Fibroblast of skin of left quadriceps (primary cell): ENCODE measurements at regions not wholly inside any gene's neighbourhood (a gene's known extent, or its start where the extent isn't known, plus 50 kb on each side); places are given as distances from the start of the nearest gene placed in this dataset.
"Not testable (repeated sequence)": the region's sequence is repeated elsewhere in the genome, so short reads cannot be mapped to it uniquely, and the experiment has no call there.

Experiments used
- DNase-seq, 2 experiments: peaks; one replicate each; pipeline ENCODE4 v3.0.0-alpha.2; 2013; ENCODE audit warnings: low read depth in 2 of 2

DNA sequence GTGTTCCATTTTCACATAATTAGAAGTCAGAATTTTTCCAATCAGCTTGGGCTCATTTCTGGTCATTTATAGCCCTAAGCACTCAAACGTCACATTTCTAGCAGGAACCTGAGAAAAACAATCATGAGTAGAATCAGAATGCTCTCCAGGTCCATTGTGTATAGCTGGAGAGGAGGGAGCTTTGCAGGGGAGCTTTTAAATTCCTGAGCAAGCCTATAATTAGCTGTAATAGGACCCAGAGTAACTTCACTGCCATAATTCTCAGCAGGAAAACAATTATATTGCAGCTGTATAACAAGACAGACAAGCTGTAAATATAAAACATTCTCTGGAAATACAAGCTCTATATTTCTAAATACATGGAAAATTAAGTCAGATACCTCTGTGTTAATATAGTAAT, 637.6 kb upstream of the SGCD start:
- DNase-seq, result no peak

DNA sequence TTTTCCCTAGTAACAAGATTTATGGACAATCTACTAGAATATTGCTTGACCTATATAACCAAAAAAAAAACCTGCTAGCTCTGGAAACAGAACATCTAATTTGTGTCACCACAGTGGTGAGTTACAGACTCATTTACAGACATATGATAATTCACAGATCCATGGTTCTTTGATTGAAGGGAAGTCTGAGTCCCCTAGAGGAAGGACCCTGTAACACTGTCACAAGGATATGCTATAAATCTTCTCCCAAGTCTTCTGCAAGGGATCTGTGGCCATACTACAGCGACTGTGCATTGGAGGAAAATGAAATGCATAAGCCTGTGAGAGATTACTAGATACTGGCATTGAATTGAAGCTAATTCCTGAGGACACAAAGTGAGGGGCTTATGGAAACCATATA, 630.6 kb upstream of the SGCD start:
- DNase-seq, result no peak

DNA sequence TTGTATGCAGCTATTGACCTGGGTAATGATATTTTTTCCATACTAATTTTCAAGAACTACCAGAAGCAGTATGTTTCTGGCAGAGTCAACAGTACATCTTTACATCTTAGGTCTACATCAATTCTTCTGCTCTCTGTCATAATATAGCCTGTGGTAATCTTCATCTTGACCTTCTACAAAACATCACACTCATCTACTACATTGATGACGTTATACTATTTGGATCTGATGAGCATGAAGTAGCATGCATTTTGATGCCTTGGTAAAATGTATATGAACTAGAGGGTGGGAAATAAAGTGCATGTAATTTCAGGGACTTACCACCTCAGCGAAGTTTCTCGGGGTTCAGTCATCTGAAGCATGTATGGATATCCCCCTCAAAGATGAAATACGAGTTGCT, 629.7 kb upstream of the SGCD start:
- no peak for DNase-seq

DNA sequence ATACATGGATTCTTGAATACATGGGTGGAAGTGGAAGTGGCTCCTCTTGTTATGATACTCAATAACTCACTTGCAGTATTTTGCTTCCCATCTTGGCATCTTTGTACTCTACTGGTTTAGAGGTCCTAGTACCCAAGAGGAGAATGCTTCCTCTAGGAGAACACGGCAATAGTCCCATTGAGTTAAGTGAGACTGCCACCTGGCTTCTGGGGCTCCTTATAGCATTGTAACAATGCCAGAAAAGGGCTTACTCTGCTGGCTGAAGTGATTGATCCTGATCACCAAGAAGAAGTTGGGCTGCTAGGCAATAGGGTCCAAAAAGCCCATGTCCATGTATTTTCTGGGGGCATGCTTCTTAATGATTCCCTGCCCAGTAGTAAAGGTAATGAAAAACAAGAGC, 627.6 kb upstream of the SGCD start:
- no peak for DNase-seq

DNA sequence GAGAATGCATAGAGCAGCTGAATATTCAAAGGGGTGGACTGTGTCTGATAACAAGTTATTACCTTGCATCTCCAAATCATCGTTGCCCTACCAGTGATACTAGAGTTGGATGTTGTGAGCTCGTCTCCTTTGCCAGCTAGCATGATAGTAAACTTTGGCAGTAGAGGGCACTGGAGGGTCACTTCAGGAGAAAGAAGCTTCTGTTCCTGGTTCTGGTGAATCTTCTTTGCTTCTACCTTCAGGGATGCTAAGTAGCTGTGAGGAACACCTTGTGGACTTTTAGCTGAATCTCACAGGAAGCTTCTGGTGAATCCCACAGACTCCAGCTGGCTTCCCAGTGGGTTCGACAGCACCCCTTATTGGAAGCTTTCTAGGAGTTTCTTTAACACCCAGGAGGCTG, 626.6 kb upstream of the SGCD start:
- DNase-seq, result no peak

DNA sequence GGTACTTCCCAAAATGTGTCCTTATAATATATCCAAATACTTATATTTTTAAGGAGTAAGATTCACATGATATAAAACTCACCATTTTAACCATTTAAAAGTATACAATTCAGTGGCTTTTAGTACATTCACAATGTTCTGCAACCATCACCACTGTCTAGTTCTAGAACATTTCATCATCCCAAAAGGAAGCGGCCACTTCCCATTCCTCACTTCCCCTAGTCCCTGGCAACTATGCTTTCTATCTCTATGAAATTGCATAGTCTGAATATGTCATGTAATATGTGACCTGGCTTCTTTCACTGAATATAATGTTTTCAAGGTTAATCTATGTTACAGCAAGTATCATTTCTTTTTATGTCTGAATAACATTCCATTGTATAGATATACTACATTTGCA, 615.1 kb upstream of the SGCD start:
- no peak for DNase-seq

DNA sequence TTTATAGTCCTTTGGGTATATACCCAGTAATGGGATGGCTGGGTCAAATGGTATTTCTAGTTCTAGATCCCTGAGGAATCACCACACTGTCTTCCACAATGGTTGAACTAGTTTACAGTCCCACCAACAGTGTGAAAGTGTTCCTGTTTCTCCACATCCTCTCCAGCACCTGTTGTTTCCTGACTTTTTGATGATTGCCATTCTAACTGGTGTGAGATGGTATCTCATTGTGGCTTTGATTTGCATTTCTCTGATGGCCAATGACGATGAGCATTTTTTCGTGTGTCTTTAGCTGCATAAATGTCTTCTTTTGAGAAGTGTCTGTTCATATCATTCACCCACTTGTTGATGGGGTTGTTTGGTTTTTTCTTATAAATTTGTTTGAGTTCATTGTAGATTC, 612.5 kb upstream of the SGCD start:
- not testable (repeated sequence) for DNase-seq

DNA sequence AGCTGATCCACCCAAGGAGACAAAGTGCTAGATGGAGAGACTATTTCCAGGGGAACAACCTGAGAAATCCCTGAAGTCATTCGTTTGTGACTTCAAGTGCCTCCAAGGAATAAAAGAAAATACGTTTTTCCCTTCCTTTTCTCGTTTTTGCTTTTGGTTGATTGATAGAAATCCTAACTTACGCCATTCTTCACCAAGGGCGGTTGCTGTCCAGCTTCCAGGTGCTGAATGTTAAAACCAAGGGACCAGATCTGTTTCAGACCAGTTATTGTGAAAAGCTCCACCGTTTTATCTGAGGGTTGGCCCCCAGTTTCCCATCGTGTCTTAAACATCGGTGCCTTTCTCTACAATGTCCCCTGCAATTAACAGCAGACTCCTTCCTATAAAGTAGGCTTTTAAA, 600.7 kb upstream of the SGCD start:
- no peak for DNase-seq

DNA sequence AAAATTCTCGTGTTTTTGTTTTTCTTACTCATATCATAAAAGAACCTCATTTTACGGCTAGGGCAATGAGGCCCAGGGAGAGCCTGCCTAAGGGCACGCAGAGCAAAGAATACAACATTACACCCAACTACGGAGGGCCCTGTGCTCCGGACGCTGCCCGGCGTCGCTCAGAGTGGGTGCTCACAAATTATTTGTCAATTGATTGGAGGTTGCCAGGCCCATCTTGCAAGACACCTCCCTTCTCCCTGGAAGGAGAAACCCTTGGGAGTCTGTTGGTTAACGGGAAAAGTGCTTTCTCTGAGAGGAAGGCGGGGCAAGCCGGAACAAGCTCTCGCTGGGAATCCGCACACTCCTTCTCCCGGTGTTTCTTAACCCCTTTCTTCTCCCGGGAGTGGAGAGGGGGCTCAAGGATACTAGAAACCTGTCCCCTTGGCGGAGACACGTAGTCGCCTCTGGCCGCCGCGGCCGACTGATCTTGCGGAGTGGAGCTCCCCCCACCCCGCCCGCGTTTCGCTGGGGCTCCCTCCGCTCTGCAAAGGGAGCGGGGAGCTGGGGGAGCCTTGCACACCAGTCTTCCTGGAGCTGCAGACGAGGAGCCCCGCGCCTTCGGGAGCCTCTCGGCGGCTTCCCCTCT, 599.3 kb upstream of the SGCD start:
- no peak for DNase-seq

DNA sequence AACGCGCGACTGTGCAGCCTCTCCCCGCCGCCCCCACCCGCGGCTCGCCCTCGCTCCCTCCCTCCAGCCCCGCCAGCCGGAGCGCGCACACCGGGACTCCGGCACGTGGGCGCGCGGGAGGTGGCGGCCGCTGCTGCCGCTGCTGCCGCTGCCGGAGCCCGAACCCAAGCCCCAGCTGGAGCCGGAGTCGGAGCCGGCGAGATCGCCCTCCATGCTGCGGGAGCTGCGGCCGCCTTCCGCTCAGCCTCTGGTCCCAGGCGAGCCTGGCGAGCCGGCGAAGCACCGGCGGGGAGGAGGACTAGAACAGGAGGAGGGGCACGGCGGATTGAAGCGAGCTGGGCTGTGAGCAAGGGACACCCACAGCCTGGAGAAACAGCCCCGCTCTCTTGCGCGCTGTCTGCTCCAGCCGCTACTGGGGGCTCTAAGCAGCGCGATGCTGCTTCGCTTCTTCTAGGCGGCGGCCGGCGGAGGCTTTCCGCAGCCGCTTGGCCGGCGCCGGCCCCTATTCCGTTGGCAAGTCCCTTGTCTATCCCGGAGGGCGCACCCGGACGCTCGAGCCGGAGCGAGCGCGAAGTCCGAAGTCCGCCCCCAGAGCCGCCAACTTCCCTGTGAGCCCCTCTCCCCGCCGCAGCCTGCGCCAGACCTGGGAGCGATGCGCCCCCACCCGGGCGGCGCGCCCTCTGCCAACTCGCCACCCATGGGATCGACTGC, 598.7 kb upstream of the SGCD start:
- DNase-seq, result peak in 1 of 2 experiments; percentile 50

DNA sequence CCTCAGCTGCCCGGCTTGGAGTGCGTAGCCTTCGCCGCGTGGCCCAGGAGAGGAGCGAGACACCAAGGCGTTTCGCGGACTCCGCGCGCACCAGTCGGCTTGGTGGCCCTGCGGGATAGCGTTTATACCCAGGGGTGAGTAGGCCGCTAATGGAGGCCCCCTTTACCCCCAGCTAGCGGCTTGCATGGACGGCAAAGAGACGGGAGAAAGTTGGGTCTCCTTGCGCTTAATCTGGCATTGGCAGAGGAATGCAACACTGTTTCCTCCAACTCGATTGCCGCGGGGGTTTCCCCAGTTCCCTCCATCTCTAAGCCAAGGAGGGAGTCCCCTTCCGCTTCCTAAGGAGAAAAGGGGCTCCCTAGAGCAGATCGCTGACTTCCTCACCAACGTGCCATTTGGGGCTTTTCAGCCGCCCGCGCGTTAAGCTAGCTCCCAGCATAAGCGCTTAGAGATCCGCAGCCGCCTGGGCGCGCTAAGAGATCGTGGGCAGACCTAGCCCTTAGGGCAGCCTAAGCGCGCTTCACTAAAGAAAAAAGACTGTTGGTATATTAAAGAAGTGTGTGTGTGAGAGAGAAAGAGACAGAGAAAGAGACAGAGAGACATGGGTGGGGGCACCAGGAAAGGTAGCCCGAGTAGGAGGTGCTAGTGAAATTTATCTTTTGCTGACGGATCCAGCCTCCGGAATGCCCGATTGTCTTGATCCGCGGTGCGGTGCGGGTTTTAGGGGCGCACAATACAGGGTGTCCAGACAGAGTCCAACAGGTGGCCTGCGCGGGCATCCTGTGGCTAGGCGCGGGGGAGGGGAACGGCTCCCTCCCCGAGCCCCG, 597.9 kb upstream of the SGCD start:
- no peak for DNase-seq

DNA sequence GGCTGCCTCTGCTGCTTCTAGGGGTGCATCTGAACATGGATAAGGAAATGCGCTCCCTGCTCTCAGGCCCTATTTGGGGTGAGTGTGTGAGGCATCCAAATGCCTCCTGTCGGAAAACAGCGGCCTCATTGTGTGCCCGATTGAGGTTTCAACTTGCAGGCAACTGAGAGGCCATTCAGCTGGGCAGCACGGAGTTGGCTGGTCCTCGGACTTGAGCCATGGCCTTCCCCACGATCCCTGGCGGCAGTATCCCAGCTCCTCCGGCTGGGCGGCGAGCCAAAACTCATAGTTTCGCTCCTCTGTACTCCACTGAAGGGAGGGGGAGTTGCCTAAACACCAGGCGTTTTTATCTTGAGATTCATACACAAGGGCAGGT, 597.3 kb upstream of the SGCD start:
- DNase-seq, result no peak

DNA sequence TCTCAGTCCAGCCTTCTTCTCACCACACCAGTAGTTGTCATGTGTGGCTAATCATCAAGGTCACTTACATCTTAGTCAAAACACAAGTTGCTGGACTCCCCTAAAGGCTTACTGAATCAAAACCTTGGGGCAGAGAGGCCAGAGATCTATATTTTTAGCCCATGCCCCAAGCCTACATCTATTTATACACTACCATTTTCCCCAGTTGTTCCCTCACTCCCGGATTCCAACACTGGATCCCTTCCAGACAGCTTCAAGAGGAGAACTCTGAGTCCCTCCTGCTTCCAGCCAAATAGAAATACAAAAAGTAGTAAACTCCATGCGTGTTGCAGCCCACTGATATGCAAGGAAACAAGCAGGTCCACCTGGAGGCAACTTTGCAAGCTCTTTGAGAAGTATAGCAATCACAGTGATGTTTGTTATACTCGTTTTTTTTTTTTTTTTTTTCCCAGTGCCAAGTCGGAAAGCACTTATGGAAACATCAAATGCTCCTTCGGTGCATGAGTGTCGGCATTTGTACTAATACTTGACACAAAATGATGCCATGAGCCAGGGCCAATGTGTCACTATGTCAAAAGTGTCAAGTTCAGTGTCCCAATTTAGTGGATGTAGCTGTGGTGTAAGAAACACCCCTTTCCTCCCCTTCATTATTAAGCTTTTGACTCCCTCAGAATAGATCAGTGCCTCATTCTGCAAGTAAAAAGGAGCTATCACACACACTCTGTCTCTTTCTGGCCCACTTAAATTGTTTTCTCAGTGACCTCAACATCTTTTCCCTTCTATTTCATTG, 594.2 kb upstream of the SGCD start:
- DNase-seq, result no peak

DNA sequence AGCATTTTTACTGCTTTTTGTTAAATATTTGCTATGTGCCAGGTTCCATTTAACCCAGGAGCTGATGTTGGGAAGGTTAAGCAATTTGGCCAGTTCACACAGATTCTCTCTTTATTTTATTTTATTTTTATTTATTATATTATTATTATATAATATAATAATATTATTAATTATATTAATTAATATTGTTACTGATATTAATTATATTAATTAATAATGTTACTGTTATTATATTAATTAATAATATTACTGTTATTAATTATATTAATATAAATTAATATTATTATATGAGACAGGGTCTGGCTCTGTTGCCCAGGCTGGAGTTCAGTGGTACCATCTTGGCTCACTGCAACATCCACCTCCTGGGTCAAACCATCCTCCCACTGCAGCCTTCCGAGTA, 593.0 kb upstream of the SGCD start:
- DNase-seq, result no peak

DNA sequence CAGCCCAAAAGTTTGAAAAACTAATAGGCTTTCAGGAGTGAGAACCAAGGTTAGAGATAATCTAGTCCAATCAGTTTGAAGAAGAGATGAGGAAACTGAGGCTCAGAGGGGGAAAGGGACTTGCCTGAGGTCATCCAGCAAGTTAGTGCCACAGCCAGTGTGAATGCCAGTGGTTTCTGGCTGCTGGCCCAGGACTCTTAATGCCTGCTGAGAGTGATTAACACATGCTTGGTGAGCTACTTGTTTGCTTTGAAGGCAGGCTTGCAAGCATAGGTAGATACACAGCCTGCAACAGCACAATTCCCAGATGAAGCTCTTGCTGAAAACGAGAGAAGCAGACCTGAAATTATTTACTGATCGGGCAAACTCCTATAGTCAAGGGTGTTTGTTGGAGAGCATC, 591.6 kb upstream of the SGCD start:
- no peak for DNase-seq

DNA sequence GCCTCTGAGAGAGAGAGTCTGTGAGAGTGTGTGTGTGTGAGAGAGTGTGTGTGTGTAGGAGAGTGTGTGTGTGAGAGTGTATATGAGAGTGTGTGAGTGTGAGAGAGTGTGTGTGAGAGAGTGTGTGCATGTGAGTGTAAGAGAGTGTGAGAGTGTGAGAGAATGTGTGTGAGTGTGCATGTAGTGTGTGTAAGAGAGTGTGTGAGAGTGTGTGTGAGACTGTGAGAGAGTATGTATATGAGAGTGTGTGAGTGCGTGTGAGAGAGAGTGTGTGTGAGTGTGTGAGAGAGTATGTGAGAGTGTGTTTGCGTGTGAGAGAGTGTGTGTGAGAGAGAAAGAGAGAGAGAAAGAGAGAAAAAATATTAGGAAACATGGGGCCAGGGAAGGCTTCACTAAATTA, 588.3 kb upstream of the SGCD start:
- no peak for DNase-seq

DNA sequence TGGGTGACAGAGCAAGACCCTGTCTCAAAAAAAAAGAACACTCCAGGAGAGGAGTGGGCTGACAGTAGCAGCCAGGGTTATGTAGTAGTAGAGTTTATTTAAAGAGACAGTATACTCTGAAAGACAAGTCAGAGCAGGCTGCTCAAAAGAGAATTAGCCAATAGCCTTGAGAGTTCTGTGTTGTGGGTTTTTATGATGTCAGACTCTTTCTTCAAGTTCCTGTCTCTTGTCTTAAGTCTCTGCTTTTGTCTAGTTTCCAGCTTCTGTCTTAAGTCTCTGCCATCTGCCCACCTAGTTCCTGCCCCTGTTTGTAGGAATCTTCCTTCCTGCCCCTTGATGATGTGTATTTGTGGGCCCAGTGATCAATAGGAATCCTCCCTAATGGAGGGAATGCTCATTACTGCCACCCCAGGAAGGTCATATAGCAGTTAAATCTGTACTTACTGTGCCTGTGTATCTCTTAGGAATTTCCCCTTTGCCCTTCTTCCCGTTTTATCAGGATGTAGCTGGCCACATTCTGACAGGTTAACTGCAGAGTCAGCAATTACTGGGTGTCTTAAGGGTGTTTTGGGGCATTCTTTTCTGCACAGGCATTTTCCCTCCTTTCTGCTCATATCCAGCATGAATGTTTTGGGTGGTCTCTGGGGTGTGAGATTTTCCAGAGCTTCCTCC, 580.5 kb upstream of the SGCD start:
- DNase-seq, result no peak

DNA sequence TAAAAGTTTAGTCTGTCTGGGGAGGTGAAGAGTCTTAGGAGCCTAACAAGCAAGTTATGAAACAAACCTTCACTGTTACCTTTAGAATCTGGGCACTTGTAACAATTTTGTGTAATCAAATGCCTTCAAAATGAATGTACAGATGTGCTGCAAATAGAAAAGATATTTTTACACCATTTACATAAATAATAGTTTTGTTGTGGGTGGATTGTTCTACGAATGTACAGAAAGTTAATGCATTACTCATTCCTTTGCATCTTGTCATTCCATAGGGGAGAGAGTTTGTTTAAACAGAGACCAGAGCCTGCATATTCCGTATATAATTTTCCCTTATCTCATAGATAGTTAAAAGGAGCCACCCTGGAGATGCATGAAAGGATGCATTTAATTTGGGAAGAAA, 576.9 kb upstream of the SGCD start:
- no peak for DNase-seq

DNA sequence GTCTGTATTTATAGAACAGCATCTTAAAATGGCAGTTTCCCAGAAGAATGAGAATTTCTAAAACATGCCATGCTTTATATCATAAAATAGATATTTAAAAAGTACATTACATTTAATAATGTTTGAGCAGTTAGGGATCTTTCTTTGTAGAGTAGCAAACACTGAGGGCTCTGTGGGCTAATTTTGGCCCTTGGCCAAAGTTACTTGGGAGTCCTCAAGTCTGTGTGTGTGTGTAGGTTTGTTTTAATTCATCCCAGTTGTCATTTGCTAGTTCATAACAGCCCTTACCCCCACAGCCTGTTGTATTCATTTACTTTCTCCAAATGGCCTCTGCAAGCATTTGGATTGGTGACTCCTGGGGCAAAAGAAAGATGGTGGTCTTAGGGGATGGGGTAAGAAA, 576.4 kb upstream of the SGCD start:
- no peak for DNase-seq

DNA sequence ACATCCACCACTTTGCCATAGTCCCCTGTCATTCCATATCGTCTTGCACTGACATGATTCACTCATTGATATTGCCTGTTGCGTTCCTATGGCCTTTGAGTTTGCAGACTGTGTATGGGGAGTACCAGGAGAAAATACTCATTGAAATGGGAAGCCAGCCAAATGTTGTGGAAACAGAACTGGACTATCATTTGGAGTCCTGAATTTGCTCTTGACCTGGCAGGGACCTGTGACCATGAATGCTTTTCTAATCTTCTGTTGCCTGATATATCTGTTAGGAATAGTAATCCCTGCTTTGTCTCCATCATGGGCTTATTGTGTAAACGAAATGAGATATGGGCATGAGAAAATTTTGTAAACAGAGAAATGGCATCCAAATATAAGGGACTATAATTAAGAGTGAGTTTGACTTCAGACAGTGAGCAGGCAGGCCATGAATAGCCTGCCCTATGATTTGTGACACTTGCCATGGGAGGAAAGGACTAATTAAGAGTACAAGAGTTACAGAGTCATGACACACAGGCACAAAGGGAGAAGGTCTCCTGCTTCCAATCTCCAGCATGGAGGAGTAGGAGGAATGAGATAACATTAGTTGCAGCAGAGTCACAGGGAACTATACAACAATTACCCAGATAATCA, 572.9 kb upstream of the SGCD start:
- DNase-seq, result no peak

DNA sequence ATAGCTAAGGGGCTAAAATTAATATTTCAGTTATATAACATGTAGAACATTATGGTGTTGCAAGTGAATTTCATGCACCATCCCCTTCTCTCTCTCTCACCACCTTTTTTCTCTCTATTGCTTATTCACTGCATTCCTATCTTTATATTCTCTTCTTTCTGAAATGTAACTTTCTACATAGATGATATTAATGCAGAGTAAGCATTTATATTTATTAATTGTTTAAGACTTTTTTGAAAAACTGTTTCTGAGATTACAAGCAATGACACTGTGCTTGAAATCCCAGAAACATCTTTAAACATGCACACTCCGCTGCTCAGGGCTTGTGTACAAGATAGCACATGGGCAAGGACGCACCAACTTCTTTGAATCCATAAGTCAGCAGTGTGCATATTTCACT, 567.7 kb upstream of the SGCD start:
- no peak for DNase-seq
